ENCODE measurements at regions not wholly inside any gene's neighbourhood (a gene's known extent, or its start where the extent isn't known, plus 50 kb on each side); places are given as distances from the start of the nearest gene placed in this dataset.

GRCh38 chr16:86979061-86979460 is 338.1 kb downstream of the C16orf95 start (continued):
- TF ChIP-seq E2F5 (CRISPR knock-in tag; IDR thresholded peaks at IDR 0.05) = no peak
- TF ChIP-seq JAZF1 (CRISPR knock-in tag; IDR thresholded peaks at IDR 0.05) = no peak
- no peak for TF ChIP-seq STAT6 (CRISPR knock-in tag; conservative IDR thresholded peaks at IDR 0.05; ENCODE audit: low read depth)
- TF ChIP-seq ZNF532 (CRISPR knock-in tag; IDR thresholded peaks at IDR 0.05; ENCODE audit: borderline replicate concordance) = no peak
- no peak for TF ChIP-seq JUN (CRISPR knock-in tag; IDR thresholded peaks at IDR 0.05)
- no peak for TF ChIP-seq FOXJ3 (CRISPR knock-in tag; IDR thresholded peaks at IDR 0.05; ENCODE audit: borderline replicate concordance)

- ATAC-seq = no peak
- Mint-ChIP-seq H3K36me3 (no peaks in the 10 kb centered on the region), H3K27ac (no peak overlapping the region), H3K4me3 (no peak overlapping the region), H3K9me3 (peaks cover 10% of the 10 kb centered on the region), H3K4me1 (peaks cover 5% of the 10 kb centered on the region), H3K27me3 (ENCODE audit: low read depth) (peaks cover 5% of the 10 kb centered on the region; the same call in 1 of the 2 replicates)
- ChIA-PET CTCF (no interaction called here), POLR2A (no interaction called here)
- no peak for DNase-seq (ENCODE audit: low spot score)
- TF ChIP-seq, protein P1, sequence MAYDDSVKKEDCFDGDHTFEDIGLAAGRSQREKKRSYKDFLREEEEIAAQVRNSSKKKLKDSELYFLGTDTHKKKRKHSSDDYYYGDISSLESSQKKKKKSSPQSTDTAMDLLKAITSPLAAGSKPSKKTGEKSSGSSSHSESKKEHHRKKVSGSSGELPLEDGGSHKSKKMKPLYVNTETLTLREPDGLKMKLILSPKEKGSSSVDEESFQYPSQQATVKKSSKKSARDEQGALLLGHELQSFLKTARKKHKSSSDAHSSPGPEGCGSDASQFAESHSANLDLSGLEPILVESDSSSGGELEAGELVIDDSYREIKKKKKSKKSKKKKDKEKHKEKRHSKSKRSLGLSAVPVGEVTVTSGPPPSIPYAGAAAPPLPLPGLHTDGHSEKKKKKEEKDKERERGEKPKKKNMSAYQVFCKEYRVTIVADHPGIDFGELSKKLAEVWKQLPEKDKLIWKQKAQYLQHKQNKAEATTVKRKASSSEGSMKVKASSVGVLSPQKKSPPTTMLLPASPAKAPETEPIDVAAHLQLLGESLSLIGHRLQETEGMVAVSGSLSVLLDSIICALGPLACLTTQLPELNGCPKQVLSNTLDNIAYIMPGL (CRISPR knock-in tag; IDR thresholded peaks at IDR 0.05) = no peak
- TF ChIP-seq ERG (CRISPR knock-in tag; IDR thresholded peaks at IDR 0.05) = no peak
- no peak for TF ChIP-seq NFYB (CRISPR knock-in tag; conservative IDR thresholded peaks at IDR 0.05; ENCODE audit: low read depth)
- no peak for TF ChIP-seq TEAD4 (CRISPR knock-in tag; IDR thresholded peaks at IDR 0.05)
- no peak for TF ChIP-seq USF1 (CRISPR knock-in tag; IDR thresholded peaks at IDR 0.05)
- no peak for TF ChIP-seq FOXP1 (CRISPR knock-in tag; IDR thresholded peaks at IDR 0.05; ENCODE audit: borderline replicate concordance)
- TF ChIP-seq JAZF1 (CRISPR knock-in tag; IDR thresholded peaks at IDR 0.05) = no peak
- no peak for TF ChIP-seq TEAD1 (CRISPR knock-in tag; IDR thresholded peaks at IDR 0.05)
- TF ChIP-seq MYBL2 (CRISPR knock-in tag; IDR thresholded peaks at IDR 0.05) = no peak
- no peak for TF ChIP-seq ARID4B (CRISPR knock-in tag; IDR thresholded peaks at IDR 0.05; ENCODE audit: borderline replicate concordance)
- TF ChIP-seq, protein P2, sequence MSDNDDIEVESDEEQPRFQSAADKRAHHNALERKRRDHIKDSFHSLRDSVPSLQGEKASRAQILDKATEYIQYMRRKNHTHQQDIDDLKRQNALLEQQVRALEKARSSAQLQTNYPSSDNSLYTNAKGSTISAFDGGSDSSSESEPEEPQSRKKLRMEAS (CRISPR knock-in tag; IDR thresholded peaks at IDR 0.05) = no peak
- TF ChIP-seq CBFB (CRISPR knock-in tag; IDR thresholded peaks at IDR 0.05; ENCODE audit: low read depth) = no peak
These were observed 337.1 kb downstream of the C16orf95 start for GRCh38 chr16:86979984-86980553.
